GM23248 (cell line): ENCODE measurements at regions not wholly inside any gene's neighbourhood (a gene's known extent, or its start where the extent isn't known, plus 50 kb on each side); places are given as distances from the start of the nearest gene placed in this dataset.

Experiments used
- EZH2 ChIP-seq: fragments of 200-600 bp; sonication (generic); IDR thresholded peaks from 2 replicates; pipeline ENCODE4 v1.6.1; 2018; ENCODE audit warnings: antibody characterized with exemption, mild to moderate bottlenecking; ENCODE audit not compliant: insufficient read depth, poor library complexity, severe bottlenecking
- EZH2phosphoT487 ChIP-seq: fragments of 200-600 bp; sonication (generic); IDR thresholded peaks from 2 replicates; pipeline ENCODE4 v1.6.1; 2018; ENCODE audit warnings: antibody characterized with exemption, moderate library complexity, mild to moderate bottlenecking, low read depth; ENCODE audit not compliant: insufficient read depth

- TF ChIP-seq EZH2, result no peak
- no peak for TF ChIP-seq EZH2phosphoT487
These were observed 263.9 kb upstream of the C2CD4B start for GRCh38 chr15:62428851-62429598.
